Skeletal muscle tissue (tissue), 3 donors: ENCODE measurements at regions not wholly inside any gene's neighbourhood (a gene's known extent, or its start where the extent isn't known, plus 50 kb on each side); places are given as distances from the start of the nearest gene placed in this dataset.
"Not testable (repeated sequence)": the region's sequence is repeated elsewhere in the genome, so short reads cannot be mapped to it uniquely, and the experiment has no call there.

Experiments used
- H3K27ac ChIP-seq: one replicate; pipeline ENCODE4 v1.7.0; 2013; ENCODE audit warnings: mild to moderate bottlenecking, low read depth, low read length, inconsistent platforms
- H3K27me3 ChIP-seq, 3 donors: one replicate each; pipeline ENCODE4 v1.7.0; 2013; ENCODE audit warnings: low read length in 3 of 3; ENCODE audit not compliant: control insufficient read depth in 3 of 3, insufficient read depth in 3 of 3
- H3K36me3 ChIP-seq, 3 donors: one replicate each; pipeline ENCODE4 v1.7.0; 2013; ENCODE audit warnings: low read length in 3 of 3; ENCODE audit not compliant: control insufficient read depth in 3 of 3, insufficient read depth in 3 of 3
- H3K4me1 ChIP-seq, 3 donors: one replicate each; pipeline ENCODE4 v1.7.0; 2013; ENCODE audit warnings: low read length in 3 of 3, mild to moderate bottlenecking in 3 of 3; ENCODE audit not compliant: control insufficient read depth in 3 of 3, insufficient read depth in 3 of 3
- H3K4me3 ChIP-seq, 3 donors: one replicate each; pipeline ENCODE4 v1.7.0; 2013; ENCODE audit warnings: low read length in 3 of 3
- H3K9ac ChIP-seq, 3 donors: one replicate each; pipeline ENCODE4 v1.7.0; 2013; ENCODE audit warnings: low read length in 3 of 3, mild to moderate bottlenecking in 3 of 3, moderate library complexity in 2 of 3, low read depth in 1 of 3
- H3K9me3 ChIP-seq, 3 donors: one replicate each; pipeline ENCODE4 v1.7.0; 2013; ENCODE audit warnings: low read length in 3 of 3; ENCODE audit not compliant: control insufficient read depth in 3 of 3
- donor health status: Osteomylitis.

DNA sequence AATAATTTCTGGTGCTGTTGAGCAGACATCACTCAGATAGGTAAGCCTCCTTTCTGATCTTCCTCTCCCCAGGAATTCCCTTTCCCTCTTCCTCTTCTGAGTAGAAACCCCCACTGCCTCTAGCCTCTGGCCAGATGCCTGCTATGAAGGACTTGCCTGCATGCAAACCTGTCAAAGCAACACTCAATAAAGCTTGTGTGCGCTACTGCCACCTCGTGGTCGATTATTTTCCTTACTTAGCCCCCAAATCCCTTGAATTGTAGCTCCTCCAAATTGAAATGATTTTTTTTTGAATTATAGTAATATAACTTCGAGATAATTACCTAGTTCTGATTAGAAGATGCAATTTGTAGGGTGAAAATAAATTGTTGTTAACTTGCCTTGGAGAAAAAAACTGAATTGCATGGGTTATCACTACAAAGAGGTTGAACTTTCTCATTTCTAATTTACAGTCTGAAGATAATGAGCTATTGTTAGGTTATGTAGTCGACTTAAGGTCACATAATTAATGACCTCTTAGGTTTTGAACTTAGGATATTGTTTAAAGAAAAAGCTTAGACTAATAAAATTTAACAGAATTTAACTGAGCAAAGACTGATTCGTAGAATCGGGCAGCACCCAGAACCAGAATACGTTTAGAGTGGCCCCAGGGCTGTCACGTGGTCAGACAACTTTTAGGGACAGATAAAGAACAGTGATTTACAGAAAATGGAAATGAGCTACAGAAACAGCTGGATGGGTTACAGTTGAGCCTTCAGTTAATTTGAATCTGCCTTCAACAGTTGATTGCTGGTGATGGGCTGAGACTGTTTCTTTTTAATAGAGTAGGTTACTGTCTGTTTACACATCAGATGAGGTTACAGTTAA is 269.3 kb downstream of the ARPP21 start:
- Histone ChIP-seq H3K27me3 (no peaks in the 10 kb centered on the region), H3K27ac (no peak overlapping the region), H3K9ac (no peak overlapping the region), H3K9me3 (no peaks in the 10 kb centered on the region), H3K4me1 (no peaks in the 10 kb centered on the region), H3K36me3 (no peaks in the 10 kb centered on the region), H3K4me3 (no peak overlapping the region)

DNA sequence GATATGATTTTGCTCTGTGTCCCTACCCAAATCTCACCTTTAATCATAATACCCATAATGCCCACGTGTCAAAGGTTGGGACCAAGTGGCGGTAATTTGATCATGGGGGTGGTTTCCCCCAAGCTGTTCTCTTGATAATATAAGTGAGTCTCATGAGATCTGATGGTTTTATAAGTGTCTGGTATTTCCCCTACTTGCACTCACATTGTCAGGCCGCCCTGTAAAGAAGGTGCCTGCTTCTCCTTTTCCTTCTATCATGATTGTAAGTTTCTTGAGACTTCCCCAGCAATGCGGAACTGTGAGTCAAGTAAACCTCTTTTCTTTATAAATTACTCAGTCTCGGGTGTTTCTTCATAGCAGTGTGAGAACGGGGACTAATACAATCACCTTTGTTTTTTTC is 279.8 kb downstream of the ARPP21 start:
- Histone ChIP-seq H3K27me3 (no peaks in the 10 kb centered on the region), H3K27ac (no peak overlapping the region), H3K9ac (no peak overlapping the region), H3K4me1 (no peaks in the 10 kb centered on the region), H3K36me3 (no peaks in the 10 kb centered on the region), H3K9me3 (peaks cover 0 to 5% (median 0%) of the 10 kb centered on the region in 3 donors), H3K4me3 (no peak overlapping the region)

DNA sequence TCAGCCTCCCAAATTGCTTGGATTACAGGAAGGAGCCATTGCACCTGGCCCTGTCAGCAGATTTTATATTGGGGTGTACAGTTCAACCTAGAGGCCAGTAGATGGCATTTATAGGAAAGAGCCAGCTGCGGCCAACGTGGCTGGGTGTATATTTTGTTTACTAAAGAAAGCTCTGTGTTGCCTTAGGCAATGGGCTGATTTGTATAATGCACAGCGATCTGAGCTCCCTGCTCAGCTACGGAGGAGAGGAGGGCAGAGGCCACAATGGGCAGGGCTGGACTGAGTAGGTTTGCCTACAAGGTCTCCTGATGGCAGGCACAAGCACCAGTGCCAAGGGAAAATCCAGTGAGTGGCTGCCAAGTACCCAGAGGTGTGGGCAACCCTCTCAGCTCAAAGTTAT is 282.4 kb downstream of the ARPP21 start:
- Histone ChIP-seq H3K4me3 (no peak overlapping the region), H3K27me3 (no peaks in the 10 kb centered on the region), H3K27ac (no peak overlapping the region), H3K36me3 (no peaks in the 10 kb centered on the region), H3K9ac (no peak overlapping the region), H3K9me3 (peaks cover 0 to 5% (median 0%) of the 10 kb centered on the region in 3 donors), H3K4me1 (no peaks in the 10 kb centered on the region)

- H3K4me3 ChIP-seq, result not testable (repeated sequence)
These were observed 284.7 kb downstream of the ARPP21 start for GRCh38 chr3:35924070-35924469.

GRCh38 chr3:35927441-35927840 is 288.1 kb downstream of the ARPP21 start:
- Histone ChIP-seq H3K4me1 (no peaks in the 10 kb centered on the region), H3K9ac (no peak overlapping the region), H3K9me3 (no peaks in the 10 kb centered on the region), H3K27me3 (no peaks in the 10 kb centered on the region), H3K36me3 (no peaks in the 10 kb centered on the region), H3K27ac (no peak overlapping the region), H3K4me3 (no peak overlapping the region)

More at GRCh38 chr3:35924070-35924469, 284.7 kb downstream of the ARPP21 start:
- H3K27ac ChIP-seq, H3K27me3 ChIP-seq, H3K4me1 ChIP-seq, H3K9me3 ChIP-seq, H3K36me3 ChIP-seq, H3K9ac ChIP-seq: not testable (repeated sequence)

- Histone ChIP-seq H3K4me1 (no peaks in the 10 kb centered on the region), H3K4me3 (no peak overlapping the region), H3K9me3 (no peaks in the 10 kb centered on the region), H3K9ac (no peak overlapping the region), H3K36me3 (no peaks in the 10 kb centered on the region), H3K27me3 (no peaks in the 10 kb centered on the region), H3K27ac (no peak overlapping the region)
These were observed 289.8 kb downstream of the ARPP21 start for GRCh38 chr3:35929158-35929557.

GRCh38 chr3:35931867-35932266 is 292.5 kb downstream of the ARPP21 start:
- H3K4me1 ChIP-seq, result no peaks in the 10 kb centered on the region

GRCh38 chr3:35932995-35933394 is 293.7 kb downstream of the ARPP21 start:
- no peak overlapping the region for H3K27ac ChIP-seq
- no peaks in the 10 kb centered on the region for H3K27me3 ChIP-seq
- no peaks in the 10 kb centered on the region for H3K4me1 ChIP-seq
- no peak overlapping the region for H3K9ac ChIP-seq
- H3K4me3 ChIP-seq, result no peak overlapping the region
- H3K9me3 ChIP-seq, result no peaks in the 10 kb centered on the region
- H3K36me3 ChIP-seq, result no peaks in the 10 kb centered on the region

More at GRCh38 chr3:35931867-35932266, 292.5 kb downstream of the ARPP21 start:
- no peaks in the 10 kb centered on the region for H3K9me3 ChIP-seq
- no peak overlapping the region for H3K9ac ChIP-seq
- H3K4me3 ChIP-seq, result no peak overlapping the region
- H3K27ac ChIP-seq, result no peak overlapping the region
- H3K27me3 ChIP-seq, result no peaks in the 10 kb centered on the region
- no peaks in the 10 kb centered on the region for H3K36me3 ChIP-seq

DNA sequence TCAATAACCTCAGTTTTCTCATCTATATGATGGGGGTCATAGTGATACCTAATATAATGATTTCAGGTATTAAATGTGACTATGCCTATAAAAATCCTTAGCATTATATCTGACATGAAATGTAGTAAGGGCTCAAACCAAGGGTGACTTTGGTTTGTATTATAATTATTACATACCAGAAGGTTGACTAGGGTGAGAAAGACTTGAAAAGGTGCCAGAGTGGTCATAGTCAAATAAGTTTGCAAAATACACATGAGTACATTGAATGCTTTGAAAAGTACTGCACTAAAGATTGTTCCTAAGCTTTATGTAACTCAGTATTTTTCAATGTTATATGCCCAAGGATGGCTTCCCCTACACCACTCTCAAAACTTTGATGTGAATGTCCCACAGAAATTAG is 297.2 kb downstream of the ARPP21 start:
- no peaks in the 10 kb centered on the region for H3K9me3 ChIP-seq
- H3K4me3 ChIP-seq, result no peak overlapping the region
- H3K27ac ChIP-seq, result no peak overlapping the region
- no peak overlapping the region for H3K9ac ChIP-seq
- no peaks in the 10 kb centered on the region for H3K4me1 ChIP-seq
- H3K36me3 ChIP-seq, result no peaks in the 10 kb centered on the region
- no peaks in the 10 kb centered on the region for H3K27me3 ChIP-seq

- no peaks in the 10 kb centered on the region for H3K4me1 ChIP-seq
- H3K27ac ChIP-seq, result no peak overlapping the region
- H3K9me3 ChIP-seq, result no peaks in the 10 kb centered on the region
- no peak overlapping the region for H3K9ac ChIP-seq
- no peaks in the 10 kb centered on the region for H3K27me3 ChIP-seq
- H3K4me3 ChIP-seq, result no peak overlapping the region
- H3K36me3 ChIP-seq, result no peaks in the 10 kb centered on the region
These were observed 305.8 kb downstream of the ARPP21 start for GRCh38 chr3:35944926-35945710.
